H1 (cell line): ENCODE measurements at regions not wholly inside any gene's neighbourhood (a gene's known extent, or its start where the extent isn't known, plus 50 kb on each side); places are given as distances from the start of the nearest gene placed in this dataset.

ENCODE experiments used
- POLR2A ChIP-seq, 2 experiments: IDR thresholded peaks; 1 replicate in 1 of 2; 2 replicates in 1 of 2; pipeline ENCODE4 v1.6.1; 2011; ENCODE audit warnings: low read depth in 2 of 2, low read length in 2 of 2, mild to moderate bottlenecking in 2 of 2; ENCODE audit errors: control extremely low read depth in 1 of 2
- SP2 ChIP-seq: IDR thresholded peaks from 2 replicates; pipeline ENCODE4 v1.6.1; 2012; ENCODE audit warnings: mild to moderate bottlenecking, low read length, inconsistent platforms
- SP4 ChIP-seq: IDR thresholded peaks from 2 replicates; pipeline ENCODE4 v1.6.1; 2012; ENCODE audit warnings: low read length, inconsistent platforms
- TF ChIP-seq, protein P1 (sequence below): fragments of 300-600 bp; sonication (generic); IDR thresholded peaks from 2 replicates; pipeline ENCODE4 v1.7.1; 2012; ENCODE audit warnings: low read length, moderate library complexity, mild to moderate bottlenecking, inconsistent platforms; ENCODE audit not compliant: insufficient replicate concordance

DNA sequence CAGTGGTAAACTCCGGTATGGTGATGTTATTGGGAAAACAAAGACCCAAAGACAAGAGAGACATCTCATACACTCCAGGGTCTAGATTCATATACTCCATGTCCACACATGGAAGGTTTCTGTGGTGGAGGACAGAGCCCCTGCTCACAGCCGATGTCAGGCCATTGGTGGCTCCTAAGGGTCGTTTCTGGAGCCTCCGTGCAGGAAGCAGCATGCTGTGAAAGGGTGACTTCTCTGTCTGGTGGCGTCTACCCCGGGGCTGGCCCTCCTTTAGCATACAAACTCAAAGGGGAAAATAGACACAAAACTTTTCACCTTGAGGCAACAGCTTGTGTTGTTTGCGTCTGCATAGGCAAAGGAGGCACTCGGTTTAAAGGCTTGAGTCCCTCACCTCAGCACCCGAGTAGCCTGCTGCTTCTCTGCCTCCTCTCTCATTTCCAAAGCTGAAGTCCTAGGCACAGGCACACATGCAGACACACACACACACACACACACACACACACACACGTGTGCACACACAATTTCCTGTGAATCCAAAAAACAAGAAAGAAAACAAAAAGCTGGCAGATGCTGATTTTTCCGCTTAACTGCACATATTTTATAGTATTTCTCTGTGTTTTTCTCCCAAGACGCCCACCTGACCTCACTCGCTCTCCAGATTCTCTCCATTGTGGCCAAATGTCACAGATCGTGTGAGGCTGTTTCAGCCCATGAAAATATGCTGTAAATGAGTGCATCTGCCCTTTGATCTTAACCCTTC, 601.4 kb upstream of the MGMT start (continued):
- TF ChIP-seq, protein P1, sequence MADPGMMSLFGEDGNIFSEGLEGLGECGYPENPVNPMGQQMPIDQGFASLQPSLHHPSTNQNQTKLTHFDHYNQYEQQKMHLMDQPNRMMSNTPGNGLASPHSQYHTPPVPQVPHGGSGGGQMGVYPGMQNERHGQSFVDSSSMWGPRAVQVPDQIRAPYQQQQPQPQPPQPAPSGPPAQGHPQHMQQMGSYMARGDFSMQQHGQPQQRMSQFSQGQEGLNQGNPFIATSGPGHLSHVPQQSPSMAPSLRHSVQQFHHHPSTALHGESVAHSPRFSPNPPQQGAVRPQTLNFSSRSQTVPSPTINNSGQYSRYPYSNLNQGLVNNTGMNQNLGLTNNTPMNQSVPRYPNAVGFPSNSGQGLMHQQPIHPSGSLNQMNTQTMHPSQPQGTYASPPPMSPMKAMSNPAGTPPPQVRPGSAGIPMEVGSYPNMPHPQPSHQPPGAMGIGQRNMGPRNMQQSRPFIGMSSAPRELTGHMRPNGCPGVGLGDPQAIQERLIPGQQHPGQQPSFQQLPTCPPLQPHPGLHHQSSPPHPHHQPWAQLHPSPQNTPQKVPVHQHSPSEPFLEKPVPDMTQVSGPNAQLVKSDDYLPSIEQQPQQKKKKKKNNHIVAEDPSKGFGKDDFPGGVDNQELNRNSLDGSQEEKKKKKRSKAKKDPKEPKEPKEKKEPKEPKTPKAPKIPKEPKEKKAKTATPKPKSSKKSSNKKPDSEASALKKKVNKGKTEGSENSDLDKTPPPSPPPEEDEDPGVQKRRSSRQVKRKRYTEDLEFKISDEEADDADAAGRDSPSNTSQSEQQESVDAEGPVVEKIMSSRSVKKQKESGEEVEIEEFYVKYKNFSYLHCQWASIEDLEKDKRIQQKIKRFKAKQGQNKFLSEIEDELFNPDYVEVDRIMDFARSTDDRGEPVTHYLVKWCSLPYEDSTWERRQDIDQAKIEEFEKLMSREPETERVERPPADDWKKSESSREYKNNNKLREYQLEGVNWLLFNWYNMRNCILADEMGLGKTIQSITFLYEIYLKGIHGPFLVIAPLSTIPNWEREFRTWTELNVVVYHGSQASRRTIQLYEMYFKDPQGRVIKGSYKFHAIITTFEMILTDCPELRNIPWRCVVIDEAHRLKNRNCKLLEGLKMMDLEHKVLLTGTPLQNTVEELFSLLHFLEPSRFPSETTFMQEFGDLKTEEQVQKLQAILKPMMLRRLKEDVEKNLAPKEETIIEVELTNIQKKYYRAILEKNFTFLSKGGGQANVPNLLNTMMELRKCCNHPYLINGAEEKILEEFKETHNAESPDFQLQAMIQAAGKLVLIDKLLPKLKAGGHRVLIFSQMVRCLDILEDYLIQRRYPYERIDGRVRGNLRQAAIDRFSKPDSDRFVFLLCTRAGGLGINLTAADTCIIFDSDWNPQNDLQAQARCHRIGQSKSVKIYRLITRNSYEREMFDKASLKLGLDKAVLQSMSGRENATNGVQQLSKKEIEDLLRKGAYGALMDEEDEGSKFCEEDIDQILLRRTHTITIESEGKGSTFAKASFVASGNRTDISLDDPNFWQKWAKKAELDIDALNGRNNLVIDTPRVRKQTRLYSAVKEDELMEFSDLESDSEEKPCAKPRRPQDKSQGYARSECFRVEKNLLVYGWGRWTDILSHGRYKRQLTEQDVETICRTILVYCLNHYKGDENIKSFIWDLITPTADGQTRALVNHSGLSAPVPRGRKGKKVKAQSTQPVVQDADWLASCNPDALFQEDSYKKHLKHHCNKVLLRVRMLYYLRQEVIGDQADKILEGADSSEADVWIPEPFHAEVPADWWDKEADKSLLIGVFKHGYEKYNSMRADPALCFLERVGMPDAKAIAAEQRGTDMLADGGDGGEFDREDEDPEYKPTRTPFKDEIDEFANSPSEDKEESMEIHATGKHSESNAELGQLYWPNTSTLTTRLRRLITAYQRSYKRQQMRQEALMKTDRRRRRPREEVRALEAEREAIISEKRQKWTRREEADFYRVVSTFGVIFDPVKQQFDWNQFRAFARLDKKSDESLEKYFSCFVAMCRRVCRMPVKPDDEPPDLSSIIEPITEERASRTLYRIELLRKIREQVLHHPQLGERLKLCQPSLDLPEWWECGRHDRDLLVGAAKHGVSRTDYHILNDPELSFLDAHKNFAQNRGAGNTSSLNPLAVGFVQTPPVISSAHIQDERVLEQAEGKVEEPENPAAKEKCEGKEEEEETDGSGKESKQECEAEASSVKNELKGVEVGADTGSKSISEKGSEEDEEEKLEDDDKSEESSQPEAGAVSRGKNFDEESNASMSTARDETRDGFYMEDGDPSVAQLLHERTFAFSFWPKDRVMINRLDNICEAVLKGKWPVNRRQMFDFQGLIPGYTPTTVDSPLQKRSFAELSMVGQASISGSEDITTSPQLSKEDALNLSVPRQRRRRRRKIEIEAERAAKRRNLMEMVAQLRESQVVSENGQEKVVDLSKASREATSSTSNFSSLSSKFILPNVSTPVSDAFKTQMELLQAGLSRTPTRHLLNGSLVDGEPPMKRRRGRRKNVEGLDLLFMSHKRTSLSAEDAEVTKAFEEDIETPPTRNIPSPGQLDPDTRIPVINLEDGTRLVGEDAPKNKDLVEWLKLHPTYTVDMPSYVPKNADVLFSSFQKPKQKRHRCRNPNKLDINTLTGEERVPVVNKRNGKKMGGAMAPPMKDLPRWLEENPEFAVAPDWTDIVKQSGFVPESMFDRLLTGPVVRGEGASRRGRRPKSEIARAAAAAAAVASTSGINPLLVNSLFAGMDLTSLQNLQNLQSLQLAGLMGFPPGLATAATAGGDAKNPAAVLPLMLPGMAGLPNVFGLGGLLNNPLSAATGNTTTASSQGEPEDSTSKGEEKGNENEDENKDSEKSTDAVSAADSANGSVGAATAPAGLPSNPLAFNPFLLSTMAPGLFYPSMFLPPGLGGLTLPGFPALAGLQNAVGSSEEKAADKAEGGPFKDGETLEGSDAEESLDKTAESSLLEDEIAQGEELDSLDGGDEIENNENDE, result no peak
- TF ChIP-seq SP2 (no peak), POLR2A (IDR thresholded peaks at IDR 0.05; ENCODE audit: control extremely low read depth in 1 of 2, low read depth in 2 of 2, low read length in 2 of 2) (no peak), SP4 (no peak)
- TF ChIP-seq, all 59 proteins: peak for 0
